Keratinocyte (primary cell): ENCODE measurements at regions not wholly inside any gene's neighbourhood (a gene's known extent, or its start where the extent isn't known, plus 50 kb on each side); places are given as distances from the start of the nearest gene placed in this dataset.

ENCODE experiments used
- CTCF ChIP-seq, 3 experiments: IDR thresholded peaks in 1 of 3; conservative IDR thresholded peaks in 1 of 3; optimal IDR thresholded peaks in 1 of 3; 2 replicates in 2 of 3; 3 replicates in 1 of 3; pipeline versions ENCODE3 to v1.5.1; 2011; ENCODE audit warnings: low read length in 3 of 3, mild to moderate bottlenecking in 3 of 3, moderate library complexity in 2 of 3, control low read depth in 1 of 3, inconsistent platforms in 1 of 3; ENCODE audit not compliant: insufficient read depth in 2 of 3; ENCODE audit errors: extremely low read depth in 1 of 3
- EZH2 ChIP-seq: IDR thresholded peaks from one replicate; pipeline ENCODE4 v1.6.1; 2012; ENCODE audit warnings: inconsistent platforms, mild to moderate bottlenecking, low read length, moderate library complexity

- TF ChIP-seq CTCF (optimal IDR thresholded peaks at IDR 0.05 in 1 of 3, IDR thresholded peaks at IDR 0.05 in 1 of 3, conservative IDR thresholded peaks at IDR 0.05 in 1 of 3; ENCODE audit: extremely low read depth in 1 of 3, insufficient read depth in 2 of 3, low read length in 3 of 3) (no peak), EZH2 (no peak)
Observed at GRCh38 chr4:31097999-31098398, 377.8 kb downstream of the PCDH7 start.
